SK-N-SH treated with all-trans-retinoic acid at 6 μM for 48 hours (cell line): ENCODE measurements at regions not wholly inside any gene's neighbourhood (a gene's known extent, or its start where the extent isn't known, plus 50 kb on each side); places are given as distances from the start of the nearest gene placed in this dataset.

Experiments
- ATAC-seq: fragments of 200-7000 bp; cut with Tn5 transposase; 3 replicates; pipeline ENCODE4 v1.9.1; 2020; ENCODE audit warnings: mild to moderate bottlenecking, moderate library complexity
- BACH2 ChIP-seq: fragments of 250-450 bp; sonication (Bioruptor Pico); IDR thresholded peaks from 2 replicates; pipeline ENCODE4 v1.9.0; 2021; ENCODE audit warnings: mild to moderate bottlenecking, borderline replicate concordance
- CREB5 ChIP-seq: fragments of 250-450 bp; sonication (Bioruptor Pico); IDR thresholded peaks from 2 replicates; pipeline ENCODE4 v1.5.1; 2020; ENCODE audit warnings: low read depth, mild to moderate bottlenecking, moderate library complexity
- CSDC2 ChIP-seq: fragments of 250-450 bp; sonication (Bioruptor Pico); IDR thresholded peaks from 2 replicates; pipeline ENCODE4 v1.5.0; 2020; ENCODE audit warnings: mild to moderate bottlenecking, moderate library complexity
- CSRNP3 ChIP-seq: fragments of 250-450 bp; sonication (Bioruptor Pico); IDR thresholded peaks from 2 replicates; pipeline ENCODE4 v1.5.1; 2021; ENCODE audit warnings: mild to moderate bottlenecking, moderate library complexity
- ESRRG ChIP-seq: fragments of 250-450 bp; sonication (Bioruptor Pico); IDR thresholded peaks from 2 replicates; pipeline ENCODE4 v1.6.1; 2021; ENCODE audit warnings: mild to moderate bottlenecking
- GLIS3 ChIP-seq: fragments of 250-450 bp; sonication (Bioruptor Pico); IDR thresholded peaks from 2 replicates; pipeline ENCODE4 v1.5.0; 2020; ENCODE audit warnings: mild to moderate bottlenecking, moderate library complexity
- ISL1 ChIP-seq: fragments of 250-450 bp; sonication (Bioruptor Pico); IDR thresholded peaks from 2 replicates; pipeline ENCODE4 v2.1.2; 2022; ENCODE audit warnings: mild to moderate bottlenecking, moderate library complexity
- OSR1 ChIP-seq: fragments of 250-450 bp; sonication (Bioruptor Pico); IDR thresholded peaks from 2 replicates; pipeline ENCODE4 v1.8.0; 2022; ENCODE audit warnings: moderate library complexity, mild to moderate bottlenecking, inconsistent platforms
- PATZ1 ChIP-seq: fragments of 250-450 bp; sonication (Bioruptor Pico); IDR thresholded peaks from 2 replicates; pipeline ENCODE4 v1.8.0; 2020; ENCODE audit warnings: mild to moderate bottlenecking, moderate library complexity, borderline replicate concordance
- PPARA ChIP-seq: fragments of 250-450 bp; sonication (Bioruptor Pico); IDR thresholded peaks from 2 replicates; pipeline ENCODE4 v1.5.0; 2020; ENCODE audit warnings: mild to moderate bottlenecking, borderline replicate concordance
- RARB ChIP-seq: fragments of 250-450 bp; sonication (Bioruptor Pico); IDR thresholded peaks from 2 replicates; pipeline ENCODE4 v1.8.0; 2021; ENCODE audit warnings: mild to moderate bottlenecking, moderate library complexity
- TCF4 ChIP-seq: fragments of 250-450 bp; sonication (Bioruptor Pico); IDR thresholded peaks from 2 replicates; pipeline ENCODE4 v1.8.0; 2021; ENCODE audit warnings: mild to moderate bottlenecking, moderate library complexity, borderline replicate concordance
- TOX ChIP-seq: fragments of 250-450 bp; sonication (Bioruptor Pico); IDR thresholded peaks from 2 replicates; pipeline ENCODE4 v1.8.0; 2021; ENCODE audit warnings: mild to moderate bottlenecking, moderate library complexity, borderline replicate concordance
- ZC3H10 ChIP-seq: fragments of 250-450 bp; sonication (Bioruptor Pico); IDR thresholded peaks from 2 replicates; pipeline ENCODE4 v1.5.1; 2021; ENCODE audit warnings: mild to moderate bottlenecking, moderate library complexity
- ZFP3 ChIP-seq: fragments of 250-450 bp; sonication (Bioruptor Pico); IDR thresholded peaks from 2 replicates; pipeline ENCODE4 v1.5.0; 2020; ENCODE audit warnings: mild to moderate bottlenecking, moderate library complexity
- ZNF565 ChIP-seq: fragments of 450-650 bp; formaldehyde crosslinking; conservative IDR thresholded peaks from 2 replicates; pipeline ENCODE4 v1.5.0; 2020; ENCODE audit warnings: low read depth, mild to moderate bottlenecking, moderate library complexity
- ZNF70 ChIP-seq: fragments of 450-650 bp; formaldehyde crosslinking; IDR thresholded peaks from 2 replicates; pipeline ENCODE4 v1.5.0; 2020; ENCODE audit warnings: mild to moderate bottlenecking, moderate library complexity
- TF ChIP-seq, protein P1 (sequence below): fragments of 250-450 bp; sonication (Bioruptor Pico); IDR thresholded peaks from 2 replicates; pipeline ENCODE4 v1.5.0; 2020; ENCODE audit warnings: mild to moderate bottlenecking, moderate library complexity

DNA sequence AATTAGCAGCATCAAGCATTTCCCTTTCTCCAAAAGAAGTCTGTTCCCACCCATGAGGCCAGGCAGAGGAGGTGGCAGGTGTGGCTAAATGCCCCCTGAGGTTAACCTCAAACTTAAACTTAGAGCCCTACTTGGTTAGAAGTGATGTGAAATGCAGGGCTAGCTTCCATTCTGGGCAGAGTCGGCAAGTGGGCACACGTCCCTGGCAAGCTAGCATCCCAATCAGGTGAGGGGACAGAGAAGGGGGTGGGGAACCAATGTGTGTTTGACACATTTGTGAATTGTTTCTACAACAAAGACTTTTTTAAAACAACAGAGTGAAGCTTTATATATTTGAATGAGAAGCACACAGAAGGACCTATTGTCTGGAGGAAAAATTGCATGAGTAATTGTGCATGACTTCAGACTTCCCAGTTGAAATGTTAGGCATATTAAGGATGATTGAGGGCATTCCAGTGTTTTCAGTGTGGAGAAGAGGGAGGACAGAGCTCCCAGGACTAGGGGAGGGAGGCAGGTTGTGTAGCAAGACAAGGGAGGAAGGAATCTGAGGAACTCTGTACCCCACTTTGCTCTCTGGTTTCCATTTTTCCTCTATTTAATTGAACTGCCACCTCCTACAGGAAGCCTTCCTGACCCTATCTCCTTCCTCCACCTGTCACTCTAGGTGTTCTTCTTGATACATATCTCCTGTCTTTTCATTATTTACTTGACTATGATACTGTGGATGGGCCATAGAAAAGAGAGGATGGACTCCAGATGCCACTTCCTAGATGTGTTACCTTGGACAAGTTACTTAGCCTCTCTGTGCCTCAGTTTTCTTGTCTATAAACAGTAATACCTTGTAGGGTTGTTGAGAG, 83.3 kb upstream of the PICALM start:
- TF ChIP-seq GLIS3 (CRISPR knock-in tag), result 0 out of 2 replicates have a peak, but pooled peaks have one; percentile 25
- TF ChIP-seq CREB5 (CRISPR knock-in tag), result no peak
- TF ChIP-seq ISL1 (CRISPR knock-in tag), result peak; percentile 53; the same call in 1 of the 2 replicates
- peak; percentile 75 for ATAC-seq

GRCh38 chr11:86151174-86152005, 82.5 kb upstream of the PICALM start:
- TF ChIP-seq PATZ1 (no peak), ISL1 (CRISPR knock-in tag) (peak; percentile 14; the same call in 1 of the 2 replicates)
- peak; percentile 84 for ATAC-seq

- ATAC-seq, result peak; percentile 39
- TF ChIP-seq CSRNP3 (no peak), PPARA (CRISPR knock-in tag) (no peak), RARB (CRISPR knock-in tag) (no peak), ZNF565 (CRISPR knock-in tag) (no peak)
- TF ChIP-seq, protein P1, sequence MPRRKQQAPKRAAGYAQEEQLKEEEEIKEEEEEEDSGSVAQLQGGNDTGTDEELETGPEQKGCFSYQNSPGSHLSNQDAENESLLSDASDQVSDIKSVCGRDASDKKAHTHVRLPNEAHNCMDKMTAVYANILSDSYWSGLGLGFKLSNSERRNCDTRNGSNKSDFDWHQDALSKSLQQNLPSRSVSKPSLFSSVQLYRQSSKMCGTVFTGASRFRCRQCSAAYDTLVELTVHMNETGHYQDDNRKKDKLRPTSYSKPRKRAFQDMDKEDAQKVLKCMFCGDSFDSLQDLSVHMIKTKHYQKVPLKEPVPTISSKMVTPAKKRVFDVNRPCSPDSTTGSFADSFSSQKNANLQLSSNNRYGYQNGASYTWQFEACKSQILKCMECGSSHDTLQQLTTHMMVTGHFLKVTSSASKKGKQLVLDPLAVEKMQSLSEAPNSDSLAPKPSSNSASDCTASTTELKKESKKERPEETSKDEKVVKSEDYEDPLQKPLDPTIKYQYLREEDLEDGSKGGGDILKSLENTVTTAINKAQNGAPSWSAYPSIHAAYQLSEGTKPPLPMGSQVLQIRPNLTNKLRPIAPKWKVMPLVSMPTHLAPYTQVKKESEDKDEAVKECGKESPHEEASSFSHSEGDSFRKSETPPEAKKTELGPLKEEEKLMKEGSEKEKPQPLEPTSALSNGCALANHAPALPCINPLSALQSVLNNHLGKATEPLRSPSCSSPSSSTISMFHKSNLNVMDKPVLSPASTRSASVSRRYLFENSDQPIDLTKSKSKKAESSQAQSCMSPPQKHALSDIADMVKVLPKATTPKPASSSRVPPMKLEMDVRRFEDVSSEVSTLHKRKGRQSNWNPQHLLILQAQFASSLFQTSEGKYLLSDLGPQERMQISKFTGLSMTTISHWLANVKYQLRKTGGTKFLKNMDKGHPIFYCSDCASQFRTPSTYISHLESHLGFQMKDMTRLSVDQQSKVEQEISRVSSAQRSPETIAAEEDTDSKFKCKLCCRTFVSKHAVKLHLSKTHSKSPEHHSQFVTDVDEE (CRISPR knock-in tag), result no peak
These were observed 81.9 kb upstream of the PICALM start for GRCh38 chr11:86150847-86151173.

DNA sequence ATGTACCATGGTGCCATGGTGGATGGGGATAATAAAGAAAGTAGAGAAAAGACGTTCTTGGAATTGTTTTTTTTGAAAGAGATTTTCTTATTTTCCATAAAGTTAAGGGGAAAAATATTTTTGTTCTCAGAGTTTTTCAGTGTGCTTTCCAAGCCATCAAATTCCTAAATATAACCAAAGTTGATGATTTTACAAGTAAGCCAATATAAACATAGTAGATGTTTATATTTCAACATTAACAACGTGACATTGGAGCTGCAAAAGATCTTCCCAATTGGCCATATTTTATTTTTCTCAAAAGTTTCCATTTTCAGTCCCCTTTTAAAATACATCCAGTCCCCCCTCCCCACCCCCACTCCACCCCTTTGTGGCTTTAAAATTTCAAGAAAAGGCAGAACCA, 80.9 kb upstream of the PICALM start:
- no peak for TF ChIP-seq ZC3H10 (CRISPR knock-in tag)
- TF ChIP-seq RARB (CRISPR knock-in tag), result no peak
- no peak for TF ChIP-seq TCF4 (CRISPR knock-in tag)
- TF ChIP-seq PPARA (CRISPR knock-in tag), result no peak
- no peak for TF ChIP-seq BACH2 (CRISPR knock-in tag)
- TF ChIP-seq, all 23 proteins: peak for 0

DNA sequence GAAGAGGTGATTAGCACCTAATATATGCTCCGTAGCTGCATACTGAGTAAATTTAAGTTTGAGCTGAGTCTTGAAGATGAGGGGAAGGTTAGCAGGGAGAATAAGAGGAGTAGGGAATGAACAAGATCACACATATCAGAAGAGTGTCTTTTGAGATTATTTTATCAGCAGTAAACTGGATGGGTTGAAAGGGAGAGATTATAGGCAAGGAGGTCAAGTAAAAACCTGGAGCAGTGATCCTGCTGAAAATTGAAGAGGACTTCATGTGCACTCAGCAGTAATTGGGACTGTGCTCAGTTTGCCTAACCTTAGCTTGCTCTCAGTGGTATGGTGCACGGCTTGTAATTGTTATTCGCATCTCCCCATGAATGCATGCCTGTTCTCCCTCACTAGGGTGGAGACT, 79.5 kb upstream of the PICALM start:
- ATAC-seq, result no peak
- TF ChIP-seq GLIS3 (CRISPR knock-in tag) (no peak), ZC3H10 (CRISPR knock-in tag) (no peak), ZNF565 (CRISPR knock-in tag) (no peak), ISL1 (CRISPR knock-in tag) (no peak), PPARA (CRISPR knock-in tag) (no peak), BACH2 (CRISPR knock-in tag) (no peak), OSR1 (CRISPR knock-in tag) (no peak), CSRNP3 (no peak), TOX (no peak), ZNF70 (CRISPR knock-in tag) (no peak), ESRRG (CRISPR knock-in tag) (no peak), CSDC2 (CRISPR knock-in tag) (no peak), ZFP3 (CRISPR knock-in tag) (no peak), RARB (CRISPR knock-in tag) (no peak)
- TF ChIP-seq, protein P1 (CRISPR knock-in tag), result no peak
- TF ChIP-seq, all 23 proteins: peak for 0

More for the DNA sequence above, 80.9 kb upstream of the PICALM start:
- no peak for ATAC-seq
